Mesendoderm (in vitro differentiated cells): ENCODE measurements at regions not wholly inside any gene's neighbourhood (a gene's known extent, or its start where the extent isn't known, plus 50 kb on each side); places are given as distances from the start of the nearest gene placed in this dataset.
A peak's percentile ranks its signal among the peaks of the same experiment; 100 is the strongest.

Experiments used
- DNase-seq: peaks from one replicate; pipeline ENCODE4 v3.0.0; 2013
- H2AK5ac ChIP-seq: 2 replicates; pipeline ENCODE4 v1.6.1; 2013; ENCODE audit warnings: low read length, inconsistent platforms
- H2BK120ac ChIP-seq: 2 replicates; pipeline ENCODE4 v1.6.1; 2013; ENCODE audit warnings: low read depth, mild to moderate bottlenecking, low read length, moderate library complexity, mixed read lengths
- H2BK15ac ChIP-seq: replicated peaks from 2 replicates; pipeline ENCODE4 v1.6.1; 2013; ENCODE audit warnings: low read depth, mild to moderate bottlenecking, moderate library complexity
- H2BK5ac ChIP-seq: 2 replicates; pipeline ENCODE4 v1.6.1; 2013; ENCODE audit warnings: low read length, inconsistent platforms
- H3K18ac ChIP-seq: 2 replicates; pipeline ENCODE4 v1.6.1; 2013; ENCODE audit warnings: mild to moderate bottlenecking, low read length, mixed read lengths
- H3K23ac ChIP-seq: one replicate; pipeline ENCODE4 v1.6.1; 2013; ENCODE audit warnings: low read length
- H3K27ac ChIP-seq: 2 replicates; pipeline ENCODE4 v1.5.1; 2013; ENCODE audit warnings: low read depth, mild to moderate bottlenecking, inconsistent platforms, low read length, moderate library complexity
- H3K27me3 ChIP-seq: 2 replicates; pipeline ENCODE4 v1.6.1; 2013; ENCODE audit warnings: low read length, control low read depth, mild to moderate bottlenecking, inconsistent platforms; ENCODE audit not compliant: insufficient read depth, poor library complexity
- H3K36me3 ChIP-seq: 2 replicates; pipeline ENCODE4 v1.6.1; 2013; ENCODE audit warnings: low read length, inconsistent platforms; ENCODE audit not compliant: control insufficient read depth, insufficient read depth
- H3K4ac ChIP-seq: one replicate; pipeline ENCODE4 v1.6.1; 2013; ENCODE audit warnings: low read depth, mild to moderate bottlenecking, low read length, moderate library complexity
- H3K4me1 ChIP-seq: 2 replicates; pipeline ENCODE4 v1.6.1; 2013; ENCODE audit warnings: low read depth, low read length, inconsistent platforms; ENCODE audit not compliant: control insufficient read depth
- H3K4me2 ChIP-seq: 2 replicates; pipeline ENCODE4 v1.6.1; 2013; ENCODE audit warnings: low read length
- H3K4me3 ChIP-seq: 2 replicates; pipeline ENCODE4 v1.5.1; 2013; ENCODE audit warnings: mild to moderate bottlenecking, low read length
- H3K56ac ChIP-seq: one replicate; pipeline ENCODE4 v1.6.1; 2013; ENCODE audit warnings: low read length
- H3K79me1 ChIP-seq: 2 replicates; pipeline ENCODE4 v1.6.1; 2013; ENCODE audit warnings: low read length, inconsistent platforms
- H3K79me2 ChIP-seq: 2 replicates; pipeline ENCODE4 v1.6.1; 2013; ENCODE audit warnings: mild to moderate bottlenecking, low read length; ENCODE audit not compliant: control insufficient read depth, insufficient read depth
- H3K9ac ChIP-seq: 2 replicates; pipeline ENCODE4 v1.6.1; 2013; ENCODE audit warnings: low read length, inconsistent platforms
- H4K5ac ChIP-seq: one replicate; pipeline ENCODE4 v1.6.1; 2013; ENCODE audit warnings: low read length
- H4K8ac ChIP-seq: one replicate; pipeline ENCODE4 v1.6.1; 2013; ENCODE audit warnings: low read depth, mild to moderate bottlenecking, control low read depth, low read length, moderate library complexity
- WGBS: extraction: QIAGEN DNeasy Blood & Tissue Kit; methylation state at CpG from one replicate; pipeline ENCODE4 v1.1.7; 2013; ENCODE audit warnings: low lambda C conversion rate, missing lambda C conversion rate; ENCODE audit not compliant: insufficient coverage; ENCODE audit errors: extremely low coverage; 5-methylcytosine and 5-hydroxymethylcytosine counted together

- H4K8ac ChIP-seq, result no peak overlapping the region
- no peak overlapping the region for H3K23ac ChIP-seq
- H2BK120ac ChIP-seq, result no peak overlapping the region
- no peaks in the 10 kb centered on the region for H3K4me1 ChIP-seq
- H3K56ac ChIP-seq, result no peak overlapping the region
- no peak overlapping the region for H2BK5ac ChIP-seq
- H3K79me2 ChIP-seq, result no peaks in the 10 kb centered on the region
- no peak overlapping the region for H3K4ac ChIP-seq
- no peak overlapping the region for H3K27ac ChIP-seq
- H4K5ac ChIP-seq, result no peak overlapping the region
- no peak overlapping the region for H3K4me2 ChIP-seq
- H3K9ac ChIP-seq, result no peak overlapping the region
- no peak overlapping the region for H2BK15ac ChIP-seq
- H3K4me3 ChIP-seq, result no peak overlapping the region
- H3K36me3 ChIP-seq, result no peaks in the 10 kb centered on the region
- no peak for DNase-seq
- no peak overlapping the region for H3K18ac ChIP-seq
- H2AK5ac ChIP-seq, result no peak overlapping the region
- WGBS, result no CpG with 5 or more reads among the region's 2 CpGs
- H3K79me1 ChIP-seq, result no peaks in the 10 kb centered on the region
- H3K27me3 ChIP-seq, result no peaks in the 10 kb centered on the region
Observed at GRCh38 chr6:4301871-4302270, 166.5 kb upstream of the ECI2 start.

- H3K79me2 ChIP-seq, result no peaks in the 10 kb centered on the region
- H4K8ac ChIP-seq, result no peak overlapping the region
- WGBS, result no CpG with 5 or more reads among the region's 5 CpGs
- peak; percentile 29 for DNase-seq
- H2BK5ac ChIP-seq, result no peak overlapping the region
- no peak overlapping the region for H2AK5ac ChIP-seq
- H3K4me2 ChIP-seq, result no peak overlapping the region
- no peaks in the 10 kb centered on the region for H3K36me3 ChIP-seq
- H3K79me1 ChIP-seq, result no peaks in the 10 kb centered on the region
- H3K4me3 ChIP-seq, result no peak overlapping the region
- no peak overlapping the region for H3K18ac ChIP-seq
- H3K4ac ChIP-seq, result no peak overlapping the region
- no peak overlapping the region for H2BK120ac ChIP-seq
- no peak overlapping the region for H3K23ac ChIP-seq
- H4K5ac ChIP-seq, result no peak overlapping the region
- H3K27me3 ChIP-seq, result no peaks in the 10 kb centered on the region
- no peak overlapping the region for H2BK15ac ChIP-seq
- H3K4me1 ChIP-seq, result no peaks in the 10 kb centered on the region
- H3K9ac ChIP-seq, result no peak overlapping the region
- H3K56ac ChIP-seq, result no peak overlapping the region
- no peak overlapping the region for H3K27ac ChIP-seq
Observed at GRCh38 chr6:4300917-4301316, 165.5 kb upstream of the ECI2 start.

- Histone ChIP-seq H3K4me1 (no peaks in the 10 kb centered on the region), H2BK15ac (no peak overlapping the region), H2BK120ac (no peak overlapping the region), H3K79me2 (no peaks in the 10 kb centered on the region), H3K27ac (no peak overlapping the region), H3K79me1 (no peaks in the 10 kb centered on the region), H3K27me3 (no peaks in the 10 kb centered on the region), H3K4ac (no peak overlapping the region), H3K4me3 (no peak overlapping the region), H3K56ac (no peak overlapping the region), H4K5ac (no peak overlapping the region), H2BK5ac (no peak overlapping the region), H3K9ac (no peak overlapping the region), H2AK5ac (no peak overlapping the region), H3K36me3 (no peaks in the 10 kb centered on the region), H4K8ac (no peak overlapping the region), H3K23ac (no peak overlapping the region), H3K4me2 (no peak overlapping the region), H3K18ac (no peak overlapping the region)
- no peak for DNase-seq
- WGBS, result no CpG with 5 or more reads among the region's 4 CpGs
Observed at GRCh38 chr6:4299476-4299875, 164.1 kb upstream of the ECI2 start.

- Histone ChIP-seq H3K4me2 (no peak overlapping the region), H3K4me3 (no peak overlapping the region), H3K79me2 (no peaks in the 10 kb centered on the region), H3K36me3 (no peaks in the 10 kb centered on the region), H2AK5ac (no peak overlapping the region), H3K18ac (no peak overlapping the region), H3K9ac (no peak overlapping the region), H3K27ac (no peak overlapping the region), H3K79me1 (no peaks in the 10 kb centered on the region), H4K8ac (no peak overlapping the region), H3K23ac (no peak overlapping the region), H2BK120ac (no peak overlapping the region), H2BK15ac (no peak overlapping the region), H3K56ac (no peak overlapping the region), H3K27me3 (no peaks in the 10 kb centered on the region), H4K5ac (no peak overlapping the region), H3K4ac (no peak overlapping the region), H3K4me1 (no peaks in the 10 kb centered on the region), H2BK5ac (no peak overlapping the region)
- DNase-seq, result no peak
- WGBS, result no CpG with 5 or more reads among the region's 7 CpGs
Observed at GRCh38 chr6:4297348-4297747, 162.0 kb upstream of the ECI2 start.

- Histone ChIP-seq H3K4me1 (no peaks in the 10 kb centered on the region), H3K4me3 (no peak overlapping the region), H3K56ac (no peak overlapping the region), H3K36me3 (no peaks in the 10 kb centered on the region), H3K4me2 (no peak overlapping the region), H3K79me1 (no peaks in the 10 kb centered on the region), H2AK5ac (no peak overlapping the region), H3K18ac (no peak overlapping the region), H2BK15ac (no peak overlapping the region), H4K8ac (no peak overlapping the region), H3K4ac (no peak overlapping the region), H4K5ac (no peak overlapping the region), H2BK5ac (no peak overlapping the region), H3K27me3 (no peaks in the 10 kb centered on the region), H2BK120ac (no peak overlapping the region), H3K27ac (no peak overlapping the region), H3K79me2 (no peaks in the 10 kb centered on the region), H3K23ac (no peak overlapping the region), H3K9ac (no peak overlapping the region)
- no peak for DNase-seq
- WGBS, result no CpG with 5 or more reads among the region's 3 CpGs
Observed at GRCh38 chr6:4296552-4296951, 161.2 kb upstream of the ECI2 start.

- Histone ChIP-seq H3K18ac (no peak overlapping the region), H2BK5ac (no peak overlapping the region), H3K4ac (no peak overlapping the region), H3K36me3 (no peaks in the 10 kb centered on the region), H2BK15ac (no peak overlapping the region), H2BK120ac (no peak overlapping the region), H3K27ac (no peak overlapping the region), H3K79me1 (no peaks in the 10 kb centered on the region), H2AK5ac (no peak overlapping the region), H3K27me3 (no peaks in the 10 kb centered on the region), H3K4me3 (no peak overlapping the region), H3K56ac (no peak overlapping the region), H3K9ac (no peak overlapping the region), H3K23ac (no peak overlapping the region), H3K4me2 (no peak overlapping the region), H4K5ac (no peak overlapping the region), H3K4me1 (no peaks in the 10 kb centered on the region), H3K79me2 (no peaks in the 10 kb centered on the region), H4K8ac (no peak overlapping the region)
- WGBS, result no CpG with 5 or more reads among the region's 2 CpGs
- DNase-seq, result no peak
Observed at GRCh38 chr6:4295783-4296155, 160.4 kb upstream of the ECI2 start.
